ENCODE measurements at regions not wholly inside any gene's neighbourhood (a gene's known extent, or its start where the extent isn't known, plus 50 kb on each side); places are given as distances from the start of the nearest gene placed in this dataset.

DNA sequence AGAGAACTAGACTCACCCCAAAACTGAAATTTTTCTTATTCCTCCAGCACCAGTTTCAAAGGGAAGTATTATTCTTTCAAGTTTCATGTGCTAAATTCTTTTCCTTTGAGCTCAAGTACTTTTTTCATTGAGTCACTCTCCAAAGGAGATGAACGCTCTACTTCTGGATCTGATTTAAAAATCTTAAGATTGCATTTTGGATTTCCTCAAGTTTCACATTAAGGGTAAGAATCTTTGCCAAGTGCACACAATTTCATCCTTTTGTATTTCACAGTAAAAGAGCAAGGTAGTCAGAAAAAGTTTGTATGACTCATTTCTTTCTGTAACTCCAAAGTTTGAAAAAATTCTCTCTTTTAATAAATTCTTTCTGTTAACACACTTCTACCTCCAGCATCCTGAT, 435.5 kb downstream of the RAB38 start:
- intact Hi-C loops (cut with micrococcal nuclease) = no loop called here

More for the DNA sequence above, 435.5 kb downstream of the RAB38 start:
- BruUV-seq (replicated peaks) = no TSS peak
- no peak for TF ChIP-seq ELF1 (IDR thresholded peaks at IDR 0.05; ENCODE audit: borderline replicate concordance, low read depth)
- no peak for TF ChIP-seq EZH2phosphoT487 (IDR thresholded peaks at IDR 0.05; ENCODE audit: borderline replicate concordance)
- TF ChIP-seq TCF7L2 (IDR thresholded peaks at IDR 0.05; ENCODE audit: borderline replicate concordance, extremely low read depth, insufficient read depth, insufficient read length) = no peak
- no peak for TF ChIP-seq ZFX (IDR thresholded peaks at IDR 0.05)
- TF ChIP-seq RAD21 (IDR thresholded peaks at IDR 0.05; ENCODE audit: low read depth) = no peak
- TF ChIP-seq CEBPB (IDR thresholded peaks at IDR 0.05; ENCODE audit: low read depth) = no peak
- no peak for TF ChIP-seq SRF (IDR thresholded peaks at IDR 0.05; ENCODE audit: low read depth)
- TF ChIP-seq, protein P1, sequence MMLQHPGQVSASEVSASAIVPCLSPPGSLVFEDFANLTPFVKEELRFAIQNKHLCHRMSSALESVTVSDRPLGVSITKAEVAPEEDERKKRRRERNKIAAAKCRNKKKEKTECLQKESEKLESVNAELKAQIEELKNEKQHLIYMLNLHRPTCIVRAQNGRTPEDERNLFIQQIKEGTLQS (IDR thresholded peaks at IDR 0.05) = no peak
- no peak for TF ChIP-seq POLR2A (IDR thresholded peaks at IDR 0.05; ENCODE audit: borderline replicate concordance, extremely low read depth, insufficient read depth, insufficient read length)
- TF ChIP-seq FOSL1 (IDR thresholded peaks at IDR 0.05; ENCODE audit: low read depth) = no peak
- TF ChIP-seq, protein P2, sequence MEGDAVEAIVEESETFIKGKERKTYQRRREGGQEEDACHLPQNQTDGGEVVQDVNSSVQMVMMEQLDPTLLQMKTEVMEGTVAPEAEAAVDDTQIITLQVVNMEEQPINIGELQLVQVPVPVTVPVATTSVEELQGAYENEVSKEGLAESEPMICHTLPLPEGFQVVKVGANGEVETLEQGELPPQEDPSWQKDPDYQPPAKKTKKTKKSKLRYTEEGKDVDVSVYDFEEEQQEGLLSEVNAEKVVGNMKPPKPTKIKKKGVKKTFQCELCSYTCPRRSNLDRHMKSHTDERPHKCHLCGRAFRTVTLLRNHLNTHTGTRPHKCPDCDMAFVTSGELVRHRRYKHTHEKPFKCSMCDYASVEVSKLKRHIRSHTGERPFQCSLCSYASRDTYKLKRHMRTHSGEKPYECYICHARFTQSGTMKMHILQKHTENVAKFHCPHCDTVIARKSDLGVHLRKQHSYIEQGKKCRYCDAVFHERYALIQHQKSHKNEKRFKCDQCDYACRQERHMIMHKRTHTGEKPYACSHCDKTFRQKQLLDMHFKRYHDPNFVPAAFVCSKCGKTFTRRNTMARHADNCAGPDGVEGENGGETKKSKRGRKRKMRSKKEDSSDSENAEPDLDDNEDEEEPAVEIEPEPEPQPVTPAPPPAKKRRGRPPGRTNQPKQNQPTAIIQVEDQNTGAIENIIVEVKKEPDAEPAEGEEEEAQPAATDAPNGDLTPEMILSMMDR (IDR thresholded peaks at IDR 0.05 in 2 of 3, conservative IDR thresholded peaks at IDR 0.05 in 1 of 3; ENCODE audit: borderline replicate concordance in 1 of 3, insufficient read depth in 1 of 3, low read depth in 2 of 3, low read length in 2 of 3) = no peak
- no peak for TF ChIP-seq SIN3A (IDR thresholded peaks at IDR 0.05; ENCODE audit: low read depth)
- no peak for TF ChIP-seq EGR1 (IDR thresholded peaks at IDR 0.05; ENCODE audit: low read depth)
- TF ChIP-seq ZNF274 (IDR thresholded peaks at IDR 0.05; ENCODE audit: low read depth, low read length) = no peak
- TF ChIP-seq EZH2 (IDR thresholded peaks at IDR 0.05) = no peak
- Histone ChIP-seq H3K4me2 (ENCODE audit: low read length) (no peak overlapping the region), H3K27me3 (ENCODE audit: insufficient read depth, low read length) (peaks cover 8% of the 10 kb centered on the region; the same call in 1 of the 2 replicates), H3K4me3 (replicated peaks in 1 of 2; ENCODE audit: low read depth in 1 of 2, low read length in 2 of 2) (no peak overlapping the region), H3K4me1 (ENCODE audit: control insufficient read depth in 1 of 2, insufficient read depth in 2 of 2, low read length in 2 of 2) (no peaks in the 10 kb centered on the region), H3K36me3 (ENCODE audit: control insufficient read depth in 1 of 2, insufficient read depth in 2 of 2, low read length in 2 of 2) (no peaks in the 10 kb centered on the region), H2AFZ (ENCODE audit: low read depth, low read length, poor library complexity, severe bottlenecking) (no peak overlapping the region), H3K9ac (ENCODE audit: low read length) (no peak overlapping the region), H3K79me2 (ENCODE audit: insufficient read depth, low read length) (no peaks in the 10 kb centered on the region), H4K20me1 (ENCODE audit: insufficient read depth) (no peaks in the 10 kb centered on the region), H3K9me2 (ENCODE audit: insufficient read depth) (no peaks in the 10 kb centered on the region), H3K27ac (ENCODE audit: low read depth, low read length) (no peak overlapping the region), H3K9me3 (ENCODE audit: control insufficient read depth in 1 of 2, insufficient read depth in 1 of 2, low read depth in 1 of 2, low read length in 2 of 2) (no peaks in the 10 kb centered on the region)
- CTCF ChIA-PET = no interaction called here
- RAD21 ChIA-PET (ENCODE audit: low non-redundant PET in 1 of 2, low total read pairs in 2 of 2, uncharacterized antibody in 2 of 2, unreplicated experiment in 2 of 2) = no interaction called here
- ATAC-seq (no peak), DNase-seq (ENCODE audit: low read depth, low spot score) (no peak)
- POLR2A ChIA-PET = no interaction called here

Data from HCT116 (cell line).